Muscle of leg (tissue), 3 donors: ENCODE measurements at regions not wholly inside any gene's neighbourhood (a gene's known extent, or its start where the extent isn't known, plus 50 kb on each side); places are given as distances from the start of the nearest gene placed in this dataset.
"Not testable (repeated sequence)": the region's sequence is repeated elsewhere in the genome, so short reads cannot be mapped to it uniquely, and the experiment has no call there.

ENCODE experiments used
- DNase-seq: peaks from one replicate; pipeline ENCODE4 v3.0.0; 2013
- H3K27ac ChIP-seq: one replicate; pipeline ENCODE4 v1.5.1; 2013; ENCODE audit warnings: mild to moderate bottlenecking, low read length, control low read depth
- H3K27me3 ChIP-seq: one replicate; pipeline ENCODE4 v1.6.1; 2013; ENCODE audit warnings: low read length; ENCODE audit not compliant: control insufficient read depth, insufficient read depth
- H3K36me3 ChIP-seq: one replicate; pipeline ENCODE4 v1.6.1; 2013; ENCODE audit warnings: low read length; ENCODE audit not compliant: control insufficient read depth, insufficient read depth
- H3K4me1 ChIP-seq: one replicate; pipeline ENCODE4 v1.6.1; 2013; ENCODE audit warnings: low read length; ENCODE audit not compliant: control insufficient read depth, insufficient read depth
- H3K4me3 ChIP-seq: one replicate; pipeline ENCODE4 v1.5.1; 2013; ENCODE audit warnings: low read length, control low read depth
- H3K9me3 ChIP-seq: replicated peaks from 2 replicates; pipeline ENCODE4 v1.6.1; 2013; ENCODE audit warnings: low read depth, low read length; ENCODE audit not compliant: control insufficient read depth
- WGBS: methylation state at CpG from one replicate; pipeline ENCODE4 v1.1.5; 2013; ENCODE audit warnings: missing lambda C conversion rate; ENCODE audit not compliant: insufficient coverage; 5-methylcytosine and 5-hydroxymethylcytosine counted together

GRCh38 chr16:50451951-50452508 is 83.2 kb upstream of the BRD7 start:
- no peak for DNase-seq
- Histone ChIP-seq H3K36me3 (no peaks in the 10 kb centered on the region), H3K27ac (no peak overlapping the region), H3K27me3 (peaks cover 19% of the 10 kb centered on the region), H3K9me3 (no peaks in the 10 kb centered on the region), H3K4me1 (peaks cover 3% of the 10 kb centered on the region), H3K4me3 (no peak overlapping the region)
- 56% methylated on average over 4 of the region's 7 CpGs for WGBS

GRCh38 chr16:50450957-50451356 is 82.2 kb upstream of the BRD7 start:
- peaks cover 19% of the 10 kb centered on the region for H3K27me3 ChIP-seq
- no peak overlapping the region for H3K4me3 ChIP-seq

GRCh38 chr16:50449800-50450199 is 81.0 kb upstream of the BRD7 start:
- Histone ChIP-seq H3K4me1 (peaks cover 17% of the 10 kb centered on the region), H3K9me3 (no peaks in the 10 kb centered on the region), H3K4me3 (no peak overlapping the region), H3K27me3 (peaks cover 21% of the 10 kb centered on the region), H3K36me3 (no peaks in the 10 kb centered on the region), H3K27ac (no peak overlapping the region)
- DNase-seq = no peak
- 22% methylated on average over 5 of the region's 6 CpGs for WGBS

More at GRCh38 chr16:50450957-50451356, 82.2 kb upstream of the BRD7 start:
- no peak for DNase-seq
- H3K27ac ChIP-seq = no peak overlapping the region
- no peaks in the 10 kb centered on the region for H3K36me3 ChIP-seq
- 100% methylated on average over 3 of the region's 4 CpGs for WGBS
- peaks cover 9% of the 10 kb centered on the region for H3K4me1 ChIP-seq
- H3K9me3 ChIP-seq = no peaks in the 10 kb centered on the region

GRCh38 chr16:50448981-50449380 is 80.2 kb upstream of the BRD7 start:
- H3K36me3 ChIP-seq = no peaks in the 10 kb centered on the region
- no peak overlapping the region for H3K4me3 ChIP-seq
- peaks cover 21% of the 10 kb centered on the region for H3K27me3 ChIP-seq
- peaks cover 17% of the 10 kb centered on the region for H3K4me1 ChIP-seq
- DNase-seq = no peak
- 72% methylated on average over 10 of the region's 10 CpGs for WGBS
- no peak overlapping the region for H3K27ac ChIP-seq
- no peaks in the 10 kb centered on the region for H3K9me3 ChIP-seq

- peaks cover 17% of the 10 kb centered on the region for H3K4me1 ChIP-seq
- H3K4me3 ChIP-seq = no peak overlapping the region
- DNase-seq = no peak
- H3K27ac ChIP-seq = no peak overlapping the region
- WGBS = 43% methylated on average over 2 of the region's 8 CpGs
- H3K27me3 ChIP-seq = peaks cover 21% of the 10 kb centered on the region
- no peaks in the 10 kb centered on the region for H3K9me3 ChIP-seq
- no peaks in the 10 kb centered on the region for H3K36me3 ChIP-seq
These were observed 79.7 kb upstream of the BRD7 start for GRCh38 chr16:50448522-50448921.

GRCh38 chr16:50447386-50447785 is 78.6 kb upstream of the BRD7 start:
- Histone ChIP-seq H3K4me1 (peaks cover 17% of the 10 kb centered on the region), H3K27me3 (peaks cover 21% of the 10 kb centered on the region)
- DNase-seq, H3K4me3 ChIP-seq, H3K27ac ChIP-seq, H3K36me3 ChIP-seq, H3K9me3 ChIP-seq: not testable (repeated sequence)
- WGBS = 80% methylated on average over 8 of the region's 8 CpGs

GRCh38 chr16:50446861-50447260 is 78.1 kb upstream of the BRD7 start:
- Histone ChIP-seq H3K36me3 (no peaks in the 10 kb centered on the region), H3K4me3 (no peak overlapping the region), H3K27me3 (peaks cover 18% of the 10 kb centered on the region), H3K4me1 (peaks cover 17% of the 10 kb centered on the region), H3K9me3 (peaks cover 4% of the 10 kb centered on the region), H3K27ac (no peak overlapping the region)
- WGBS = 80% methylated on average over 1 of the region's 4 CpGs
- DNase-seq = no peak

- DNase-seq = peak; percentile 30
- H3K27ac ChIP-seq = peak overlapping the region; percentile 59
- 27% methylated on average over 10 of the region's 19 CpGs for WGBS
- H3K9me3 ChIP-seq = peaks cover 10% of the 10 kb centered on the region
- peaks cover 17% of the 10 kb centered on the region for H3K4me1 ChIP-seq
- no peaks in the 10 kb centered on the region for H3K36me3 ChIP-seq
- H3K4me3 ChIP-seq = no peak overlapping the region
- peaks cover 17% of the 10 kb centered on the region for H3K27me3 ChIP-seq
These were observed 77.1 kb upstream of the BRD7 start for GRCh38 chr16:50445621-50446555.

- Histone ChIP-seq H3K4me3 (no peak overlapping the region), H3K36me3 (no peaks in the 10 kb centered on the region), H3K4me1 (peaks cover 17% of the 10 kb centered on the region), H3K27me3 (peaks cover 17% of the 10 kb centered on the region), H3K9me3 (peaks cover 18% of the 10 kb centered on the region), H3K27ac (no peak overlapping the region)
- WGBS = 55% methylated on average over 1 of the region's 1 CpG
- DNase-seq = no peak
These were observed 75.7 kb upstream of the BRD7 start for GRCh38 chr16:50444526-50444925.

- Histone ChIP-seq H3K36me3 (no peaks in the 10 kb centered on the region), H3K4me3 (no peak overlapping the region), H3K27ac (no peak overlapping the region), H3K4me1 (peaks cover 17% of the 10 kb centered on the region), H3K27me3 (peaks cover 4% of the 10 kb centered on the region), H3K9me3 (peaks cover 22% of the 10 kb centered on the region)
- WGBS = 80% methylated on average over 1 of the region's 3 CpGs
- DNase-seq = no peak
These were observed 73.4 kb upstream of the BRD7 start for GRCh38 chr16:50442221-50442620.
